ENCODE measurements at regions not wholly inside any gene's neighbourhood (a gene's known extent, or its start where the extent isn't known, plus 50 kb on each side); places are given as distances from the start of the nearest gene placed in this dataset.

GRCh38 chr12:65596514-65597091, 227.7 kb upstream of the HMGA2 start:
- TF ChIP-seq POLR2AphosphoS5 (IDR thresholded peaks at IDR 0.05; ENCODE audit: low read depth) (no peak), GABPA (IDR thresholded peaks at IDR 0.05; ENCODE audit: low read depth) (no peak), SPI1 (IDR thresholded peaks at IDR 0.05; ENCODE audit: borderline replicate concordance, low read depth) (no peak)
- TF ChIP-seq, protein P1, sequence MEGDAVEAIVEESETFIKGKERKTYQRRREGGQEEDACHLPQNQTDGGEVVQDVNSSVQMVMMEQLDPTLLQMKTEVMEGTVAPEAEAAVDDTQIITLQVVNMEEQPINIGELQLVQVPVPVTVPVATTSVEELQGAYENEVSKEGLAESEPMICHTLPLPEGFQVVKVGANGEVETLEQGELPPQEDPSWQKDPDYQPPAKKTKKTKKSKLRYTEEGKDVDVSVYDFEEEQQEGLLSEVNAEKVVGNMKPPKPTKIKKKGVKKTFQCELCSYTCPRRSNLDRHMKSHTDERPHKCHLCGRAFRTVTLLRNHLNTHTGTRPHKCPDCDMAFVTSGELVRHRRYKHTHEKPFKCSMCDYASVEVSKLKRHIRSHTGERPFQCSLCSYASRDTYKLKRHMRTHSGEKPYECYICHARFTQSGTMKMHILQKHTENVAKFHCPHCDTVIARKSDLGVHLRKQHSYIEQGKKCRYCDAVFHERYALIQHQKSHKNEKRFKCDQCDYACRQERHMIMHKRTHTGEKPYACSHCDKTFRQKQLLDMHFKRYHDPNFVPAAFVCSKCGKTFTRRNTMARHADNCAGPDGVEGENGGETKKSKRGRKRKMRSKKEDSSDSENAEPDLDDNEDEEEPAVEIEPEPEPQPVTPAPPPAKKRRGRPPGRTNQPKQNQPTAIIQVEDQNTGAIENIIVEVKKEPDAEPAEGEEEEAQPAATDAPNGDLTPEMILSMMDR (IDR thresholded peaks at IDR 0.05; ENCODE audit: insufficient read depth, low read length), result no peak
- TF ChIP-seq, protein P2, sequence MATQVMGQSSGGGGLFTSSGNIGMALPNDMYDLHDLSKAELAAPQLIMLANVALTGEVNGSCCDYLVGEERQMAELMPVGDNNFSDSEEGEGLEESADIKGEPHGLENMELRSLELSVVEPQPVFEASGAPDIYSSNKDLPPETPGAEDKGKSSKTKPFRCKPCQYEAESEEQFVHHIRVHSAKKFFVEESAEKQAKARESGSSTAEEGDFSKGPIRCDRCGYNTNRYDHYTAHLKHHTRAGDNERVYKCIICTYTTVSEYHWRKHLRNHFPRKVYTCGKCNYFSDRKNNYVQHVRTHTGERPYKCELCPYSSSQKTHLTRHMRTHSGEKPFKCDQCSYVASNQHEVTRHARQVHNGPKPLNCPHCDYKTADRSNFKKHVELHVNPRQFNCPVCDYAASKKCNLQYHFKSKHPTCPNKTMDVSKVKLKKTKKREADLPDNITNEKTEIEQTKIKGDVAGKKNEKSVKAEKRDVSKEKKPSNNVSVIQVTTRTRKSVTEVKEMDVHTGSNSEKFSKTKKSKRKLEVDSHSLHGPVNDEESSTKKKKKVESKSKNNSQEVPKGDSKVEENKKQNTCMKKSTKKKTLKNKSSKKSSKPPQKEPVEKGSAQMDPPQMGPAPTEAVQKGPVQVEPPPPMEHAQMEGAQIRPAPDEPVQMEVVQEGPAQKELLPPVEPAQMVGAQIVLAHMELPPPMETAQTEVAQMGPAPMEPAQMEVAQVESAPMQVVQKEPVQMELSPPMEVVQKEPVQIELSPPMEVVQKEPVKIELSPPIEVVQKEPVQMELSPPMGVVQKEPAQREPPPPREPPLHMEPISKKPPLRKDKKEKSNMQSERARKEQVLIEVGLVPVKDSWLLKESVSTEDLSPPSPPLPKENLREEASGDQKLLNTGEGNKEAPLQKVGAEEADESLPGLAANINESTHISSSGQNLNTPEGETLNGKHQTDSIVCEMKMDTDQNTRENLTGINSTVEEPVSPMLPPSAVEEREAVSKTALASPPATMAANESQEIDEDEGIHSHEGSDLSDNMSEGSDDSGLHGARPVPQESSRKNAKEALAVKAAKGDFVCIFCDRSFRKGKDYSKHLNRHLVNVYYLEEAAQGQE (IDR thresholded peaks at IDR 0.05; ENCODE audit: insufficient replicate concordance, low read depth), result no peak

All from HL-60 (cell line).